Prostate gland (tissue), 2 donors: ENCODE measurements at regions not wholly inside any gene's neighbourhood (a gene's known extent, or its start where the extent isn't known, plus 50 kb on each side); places are given as distances from the start of the nearest gene placed in this dataset.

ENCODE experiments used
- DNase-seq: peaks from one replicate; pipeline ENCODE4 v3.0.0-alpha.2; 2019; ENCODE audit warnings: low spot score
- H3K27ac ChIP-seq, 2 donors: fragments of 200-600 bp; sonication (generic); 2 replicates each; pipeline ENCODE4 v1.5.1; 2017 to 2019
- H3K27me3 ChIP-seq: fragments of 200-600 bp; sonication (generic); replicated peaks from 2 replicates; pipeline ENCODE4 v1.5.1; 2019; ENCODE audit not compliant: insufficient read depth
- H3K36me3 ChIP-seq, 2 donors: fragments of 200-600 bp; sonication (generic); 1 replicate in 1 of 2; 2 replicates in 1 of 2; pipeline versions ENCODE4 v1.5.1 to v1.8.1; 2017 to 2019
- H3K4me1 ChIP-seq: fragments of 200-600 bp; sonication (generic); replicated peaks from 2 replicates; pipeline ENCODE4 v1.5.1; 2019
- H3K4me3 ChIP-seq, 2 donors: fragments of 200-600 bp; sonication (generic); 2 replicates each; pipeline ENCODE4 v1.5.1; 2017 to 2019
- H3K9me3 ChIP-seq: fragments of 200-600 bp; sonication (generic); 2 replicates; pipeline ENCODE4 v1.5.1; 2017
- POLR2A ChIP-seq: fragments of 450-650 bp; IDR thresholded peaks from one replicate; pipeline ENCODE4 v1.6.1; 2016; ENCODE audit warnings: antibody characterized with exemption, mild to moderate bottlenecking
- POLR2AphosphoS5 ChIP-seq: sonication (generic); formaldehyde crosslinking; IDR thresholded peaks from one replicate; pipeline ENCODE4 v1.6.1; 2017; ENCODE audit warnings: antibody characterized with exemption
- WGBS: methylation state at CpG from one replicate; pipeline ENCODE4 v1.1.5; 2018; 5-methylcytosine and 5-hydroxymethylcytosine counted together
- intact Hi-C: fragments of 100-400 bp; cut with DNase I; formaldehyde crosslinking; loops from one replicate; pipeline ENCODE4 v1.14.2; 2022
- TF ChIP-seq, protein P1 (sequence below), 4 experiments: fragments of 200-600 bp in 2 of 4; fragments of 450-650 bp in 2 of 4; sonication (generic) in 2 of 4; IDR thresholded peaks; 1 replicate in 3 of 4; 2 replicates in 1 of 4; pipeline ENCODE4 v1.5.1; 2016 to 2019; ENCODE audit warnings: antibody characterized with exemption in 4 of 4, mild to moderate bottlenecking in 2 of 4, moderate library complexity in 2 of 4

DNA sequence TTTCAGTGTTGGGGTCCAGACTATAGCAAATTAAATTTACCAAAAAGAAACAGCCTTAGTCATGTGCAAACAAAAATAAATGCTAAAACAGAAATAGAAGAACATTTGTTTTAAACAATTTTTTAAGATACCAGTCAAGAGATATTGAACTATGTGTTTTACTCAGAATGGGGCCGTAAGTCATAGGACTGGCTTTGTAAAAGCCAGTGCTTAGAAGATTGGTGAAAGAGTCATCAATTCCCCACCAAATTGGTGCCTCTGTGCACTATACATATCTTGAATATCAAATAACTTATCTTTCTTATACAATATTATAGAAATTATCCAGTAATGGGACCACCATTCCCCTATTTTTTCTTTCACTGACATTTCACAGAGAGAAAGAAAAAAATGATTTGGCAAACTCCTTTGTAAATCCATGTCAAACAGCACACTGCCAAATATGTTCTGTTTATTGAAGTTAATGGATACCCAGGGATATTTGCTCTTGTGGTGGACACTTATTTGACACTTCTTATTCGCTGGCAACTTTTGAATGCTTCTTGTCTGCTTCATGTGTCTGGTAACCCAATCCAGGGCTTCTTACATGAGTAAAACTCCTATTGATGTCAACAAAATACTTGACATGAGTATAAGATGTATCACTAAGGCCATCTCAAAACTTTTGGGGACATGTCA is 145.7 kb upstream of the PKN2 start:
- no peak overlapping the region for H3K27ac ChIP-seq
- 50% methylated on average over 2 of the region's 2 CpGs for WGBS
- intact Hi-C loops, result no loop called here

DNA sequence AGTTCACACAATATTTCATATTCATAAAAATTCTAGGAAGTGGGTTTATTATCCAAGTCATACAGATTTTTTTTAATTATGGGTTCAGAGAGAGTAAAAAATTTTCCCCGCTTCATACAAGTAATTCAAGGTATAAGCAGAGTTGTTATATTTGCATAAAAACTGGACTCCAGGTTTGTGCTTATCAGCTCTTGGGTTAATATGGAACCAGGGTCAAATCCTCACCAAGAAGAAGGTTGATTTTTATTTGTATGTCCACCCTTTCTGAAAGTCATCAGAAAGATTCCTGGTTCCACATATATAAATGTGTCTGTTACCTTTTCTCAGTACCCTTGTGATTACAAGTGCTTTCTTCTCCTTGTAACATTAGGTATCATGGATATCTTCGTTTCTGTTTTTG is 143.8 kb upstream of the PKN2 start:
- DNase-seq, result no peak
- 97% methylated on average over 2 of the region's 2 CpGs for WGBS
- intact Hi-C loops, result no loop called here

More for the DNA sequence above, 145.7 kb upstream of the PKN2 start:
- Histone ChIP-seq H3K36me3 (no peaks in the 10 kb centered on the region), H3K4me1 (no peaks in the 10 kb centered on the region), H3K27me3 (no peaks in the 10 kb centered on the region), H3K4me3 (no peak overlapping the region), H3K9me3 (no peaks in the 10 kb centered on the region)
- TF ChIP-seq POLR2AphosphoS5, result no peak
- no peak for DNase-seq

DNA sequence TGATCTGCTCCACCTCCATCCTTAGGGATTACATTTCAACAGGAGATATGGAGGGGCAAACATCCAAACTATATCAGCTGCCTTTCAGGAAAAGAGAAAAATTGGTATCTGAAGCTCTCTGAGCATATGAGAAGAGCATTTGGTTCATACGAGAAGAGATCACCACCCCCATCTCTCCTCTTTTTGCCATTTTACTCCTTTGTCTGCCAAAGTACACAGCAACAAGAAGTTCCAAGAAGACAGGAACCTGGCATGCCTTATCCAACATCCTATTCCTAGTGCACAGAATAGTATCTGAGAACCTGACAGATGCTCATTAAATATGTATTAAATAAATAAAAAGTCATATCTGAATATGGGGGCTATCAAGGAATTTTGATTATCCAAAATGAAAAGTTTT is 142.5 kb upstream of the PKN2 start:
- intact Hi-C loops, result no loop called here
- no peak overlapping the region for H3K4me3 ChIP-seq
- no peaks in the 10 kb centered on the region for H3K4me1 ChIP-seq
- 42% methylated on average over 1 of the region's 1 CpG for WGBS
- no peak overlapping the region for H3K27ac ChIP-seq
- TF ChIP-seq POLR2A (no peak), POLR2AphosphoS5 (no peak)
- TF ChIP-seq, protein P1, sequence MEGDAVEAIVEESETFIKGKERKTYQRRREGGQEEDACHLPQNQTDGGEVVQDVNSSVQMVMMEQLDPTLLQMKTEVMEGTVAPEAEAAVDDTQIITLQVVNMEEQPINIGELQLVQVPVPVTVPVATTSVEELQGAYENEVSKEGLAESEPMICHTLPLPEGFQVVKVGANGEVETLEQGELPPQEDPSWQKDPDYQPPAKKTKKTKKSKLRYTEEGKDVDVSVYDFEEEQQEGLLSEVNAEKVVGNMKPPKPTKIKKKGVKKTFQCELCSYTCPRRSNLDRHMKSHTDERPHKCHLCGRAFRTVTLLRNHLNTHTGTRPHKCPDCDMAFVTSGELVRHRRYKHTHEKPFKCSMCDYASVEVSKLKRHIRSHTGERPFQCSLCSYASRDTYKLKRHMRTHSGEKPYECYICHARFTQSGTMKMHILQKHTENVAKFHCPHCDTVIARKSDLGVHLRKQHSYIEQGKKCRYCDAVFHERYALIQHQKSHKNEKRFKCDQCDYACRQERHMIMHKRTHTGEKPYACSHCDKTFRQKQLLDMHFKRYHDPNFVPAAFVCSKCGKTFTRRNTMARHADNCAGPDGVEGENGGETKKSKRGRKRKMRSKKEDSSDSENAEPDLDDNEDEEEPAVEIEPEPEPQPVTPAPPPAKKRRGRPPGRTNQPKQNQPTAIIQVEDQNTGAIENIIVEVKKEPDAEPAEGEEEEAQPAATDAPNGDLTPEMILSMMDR (IDR thresholded peaks at IDR 0.05), result no peak
- H3K36me3 ChIP-seq, result no peaks in the 10 kb centered on the region
- no peak for DNase-seq
- no peaks in the 10 kb centered on the region for H3K9me3 ChIP-seq
- H3K27me3 ChIP-seq, result no peaks in the 10 kb centered on the region

More for the DNA sequence above, 143.8 kb upstream of the PKN2 start:
- H3K9me3 ChIP-seq, result no peaks in the 10 kb centered on the region
- H3K4me3 ChIP-seq, result no peak overlapping the region
- TF ChIP-seq, protein P1 (IDR thresholded peaks at IDR 0.05), result no peak
- TF ChIP-seq POLR2AphosphoS5 (no peak), POLR2A (no peak)
- no peaks in the 10 kb centered on the region for H3K4me1 ChIP-seq
- no peaks in the 10 kb centered on the region for H3K36me3 ChIP-seq
- H3K27ac ChIP-seq, result no peak overlapping the region
- no peaks in the 10 kb centered on the region for H3K27me3 ChIP-seq

DNA sequence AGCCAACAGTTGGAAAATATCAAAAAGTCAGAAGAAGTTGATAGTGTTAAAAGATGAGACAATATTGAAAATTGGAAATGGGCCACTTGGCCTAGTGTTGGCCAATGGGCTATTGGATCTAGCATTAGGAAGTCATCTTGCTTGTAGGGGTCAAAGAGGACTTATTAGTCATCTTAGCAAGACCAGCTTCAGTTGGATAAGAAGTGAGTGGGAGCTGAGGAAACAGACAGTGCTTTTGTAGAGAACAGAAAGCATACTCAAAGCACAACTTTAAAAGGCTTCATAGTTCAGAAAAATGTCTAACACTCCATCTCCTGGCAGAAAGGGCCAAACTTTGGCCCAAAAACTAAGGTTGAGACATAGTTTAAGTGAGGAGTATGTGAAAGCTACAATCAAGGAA is 139.9 kb upstream of the PKN2 start:
- no peak for DNase-seq
- Histone ChIP-seq H3K4me3 (no peak overlapping the region), H3K9me3 (no peaks in the 10 kb centered on the region), H3K36me3 (no peaks in the 10 kb centered on the region), H3K27ac (no peak overlapping the region), H3K4me1 (no peaks in the 10 kb centered on the region), H3K27me3 (no peaks in the 10 kb centered on the region)
- intact Hi-C loops, result no loop called here
- no peak for TF ChIP-seq POLR2AphosphoS5
- TF ChIP-seq POLR2A, result no peak
- TF ChIP-seq, protein P1 (IDR thresholded peaks at IDR 0.05), result no peak

DNA sequence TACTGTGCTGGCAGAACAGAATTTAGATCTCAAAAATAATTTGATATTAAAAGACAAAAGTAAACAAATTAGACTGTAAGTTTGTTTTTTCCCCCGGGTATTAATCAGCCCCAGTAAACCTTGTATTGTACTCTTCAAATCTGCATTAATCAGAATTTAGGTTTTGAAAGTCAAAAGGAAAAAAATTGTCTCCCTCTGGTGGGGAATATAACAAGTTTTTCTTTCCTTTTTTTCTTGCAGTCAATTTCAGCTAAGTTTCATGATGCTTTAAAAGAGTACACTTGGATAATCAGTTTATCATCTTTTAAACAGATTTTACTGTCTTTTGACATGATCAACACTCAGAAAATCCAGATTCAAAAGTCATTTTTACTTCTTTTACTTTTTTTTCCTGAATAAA is 134.5 kb upstream of the PKN2 start:
- Histone ChIP-seq H3K27me3 (no peaks in the 10 kb centered on the region), H3K36me3 (no peaks in the 10 kb centered on the region), H3K4me1 (no peaks in the 10 kb centered on the region), H3K27ac (no peak overlapping the region), H3K9me3 (no peaks in the 10 kb centered on the region), H3K4me3 (no peak overlapping the region)
- WGBS, result 14% methylated on average over 1 of the region's 1 CpG
- TF ChIP-seq POLR2AphosphoS5 (no peak), POLR2A (no peak)
- TF ChIP-seq, protein P1 (IDR thresholded peaks at IDR 0.05), result peak in 3 of 4 experiments; percentile 9 to 17 (median 12)
- intact Hi-C loops, result loop anchor here (5.0 kb wide), 2 partner anchors 87 to 367 kb away; no protein-coding TSS in a partner anchor
- no peak for DNase-seq
